ENCODE measurements at regions not wholly inside any gene's neighbourhood (a gene's known extent, or its start where the extent isn't known, plus 50 kb on each side); places are given as distances from the start of the nearest gene placed in this dataset.

DNA sequence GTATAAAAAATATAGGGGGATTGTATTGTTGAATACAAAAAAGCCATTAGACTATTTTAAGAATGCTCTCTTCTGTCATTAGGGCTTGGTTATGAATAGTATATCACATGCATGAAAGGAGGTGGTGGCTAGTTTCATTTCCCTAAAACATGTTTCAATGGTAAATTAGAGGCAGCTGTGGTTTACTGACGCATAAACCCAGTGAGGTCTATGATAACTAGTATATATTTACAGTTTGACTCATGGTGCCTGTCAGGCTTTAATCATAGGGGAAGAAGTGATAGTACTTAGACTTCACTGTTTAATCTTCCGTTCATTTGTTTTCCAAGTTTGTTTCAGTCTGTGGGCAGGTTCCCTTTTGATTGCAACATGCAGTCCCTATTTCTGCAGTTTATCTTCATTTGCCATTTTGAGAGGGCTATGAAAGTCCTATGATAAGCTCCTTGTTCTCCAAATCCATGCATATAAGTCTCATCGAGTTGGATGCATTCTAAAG lies 55.1 kb upstream of the MAP4K3 start:
- Histone ChIP-seq H2BK5ac (ENCODE audit: low read length) (no peak overlapping the region), H3K36me3 (replicated peaks in 1 of 2; ENCODE audit: control insufficient read depth in 2 of 2, insufficient read depth in 2 of 2, low read length in 2 of 2) (no peaks in the 10 kb centered on the region), H2BK120ac (ENCODE audit: low read depth, low read length) (no peak overlapping the region), H3K9me3 (replicated peaks in 1 of 2; ENCODE audit: control insufficient read depth in 2 of 2, insufficient read depth in 1 of 2, low read depth in 1 of 2, low read length in 2 of 2) (no peaks in the 10 kb centered on the region), H3K23ac (ENCODE audit: low read depth, low read length, poor library complexity) (no peak overlapping the region), H3K4me3 (ENCODE audit: low read length in 2 of 2) (no peak overlapping the region), H3K4me1 (ENCODE audit: control insufficient read depth in 2 of 2, insufficient read depth in 1 of 2, low read depth in 1 of 2, low read length in 2 of 2) (peaks cover 4 to 11% of the 10 kb centered on the region in 2 donors), H2BK15ac (ENCODE audit: low read length) (no peak overlapping the region), H2AFZ (ENCODE audit: low read length) (no peak overlapping the region), H3K79me1 (ENCODE audit: low read depth, low read length) (no peaks in the 10 kb centered on the region), H4K8ac (ENCODE audit: low read depth, low read length) (no peak overlapping the region), H3K14ac (ENCODE audit: low read length) (no peak overlapping the region), H3K4me2 (ENCODE audit: insufficient read depth, low read length, poor library complexity, severe bottlenecking) (no peak overlapping the region), H4K91ac (ENCODE audit: low read depth, low read length, poor library complexity) (no peak overlapping the region), H3K27me3 (ENCODE audit: control insufficient read depth in 3 of 3, insufficient read depth in 3 of 3, low read depth in 1 of 3, low read length in 3 of 3) (no peaks in the 10 kb centered on the region), H2AK5ac (ENCODE audit: low read depth, low read length) (no peak overlapping the region), H2BK12ac (ENCODE audit: low read length) (no peak overlapping the region), H3K18ac (ENCODE audit: low read length) (no peak overlapping the region), H3K27ac (replicated peaks; ENCODE audit: low read length) (no peak overlapping the region), H3K4ac (ENCODE audit: low read length) (no peak overlapping the region), H3K9ac (ENCODE audit: low read depth, low read length, poor library complexity) (no peak overlapping the region)
- no CpG with 5 or more reads among the region's 3 CpGs for WGBS, 2 donors (ENCODE audit: extremely low coverage in 2 of 2, insufficient read length in 2 of 2, insufficient replicate concordance in 1 of 2)
- no peak for DNase-seq (ENCODE audit: low spot score)

DNA sequence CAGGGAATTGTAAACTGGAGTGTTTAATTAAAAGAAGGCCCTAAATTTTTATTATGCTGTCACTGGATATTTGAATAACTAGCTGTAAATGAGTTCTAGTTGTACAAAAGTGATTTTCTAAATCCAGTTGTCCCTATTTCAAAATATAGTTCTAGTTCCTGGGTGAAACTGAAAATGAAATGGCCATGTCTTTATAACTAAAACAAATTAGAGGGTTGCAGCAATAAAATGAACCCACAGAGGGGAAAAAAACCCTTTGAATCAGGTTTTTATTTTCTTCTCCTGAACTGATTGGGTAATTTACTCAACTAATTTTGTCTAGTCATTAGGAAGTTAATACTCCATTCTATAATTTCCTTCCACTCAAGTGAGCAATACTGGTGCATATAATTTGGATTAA lies 55.6 kb upstream of the MAP4K3 start:
- Histone ChIP-seq H2BK5ac (ENCODE audit: low read length) (no peak overlapping the region), H2BK12ac (ENCODE audit: low read length) (no peak overlapping the region), H2BK15ac (ENCODE audit: low read length) (no peak overlapping the region), H3K27me3 (ENCODE audit: control insufficient read depth in 3 of 3, insufficient read depth in 3 of 3, low read depth in 1 of 3, low read length in 3 of 3) (no peaks in the 10 kb centered on the region), H3K9me3 (replicated peaks in 1 of 2; ENCODE audit: control insufficient read depth in 2 of 2, insufficient read depth in 1 of 2, low read depth in 1 of 2, low read length in 2 of 2) (no peaks in the 10 kb centered on the region), H3K79me1 (ENCODE audit: low read depth, low read length) (no peaks in the 10 kb centered on the region), H2BK120ac (ENCODE audit: low read depth, low read length) (no peak overlapping the region), H4K91ac (ENCODE audit: low read depth, low read length, poor library complexity) (no peak overlapping the region), H3K23ac (ENCODE audit: low read depth, low read length, poor library complexity) (no peak overlapping the region), H4K8ac (ENCODE audit: low read depth, low read length) (no peak overlapping the region), H3K14ac (ENCODE audit: low read length) (no peak overlapping the region), H3K4ac (ENCODE audit: low read length) (no peak overlapping the region), H3K36me3 (replicated peaks in 1 of 2; ENCODE audit: control insufficient read depth in 2 of 2, insufficient read depth in 2 of 2, low read length in 2 of 2) (no peaks in the 10 kb centered on the region), H3K4me3 (ENCODE audit: low read length in 2 of 2) (no peak overlapping the region), H2AK5ac (ENCODE audit: low read depth, low read length) (no peak overlapping the region), H3K4me1 (ENCODE audit: control insufficient read depth in 2 of 2, insufficient read depth in 1 of 2, low read depth in 1 of 2, low read length in 2 of 2) (peaks cover 4 to 5% of the 10 kb centered on the region in 2 donors), H3K4me2 (ENCODE audit: insufficient read depth, low read length, poor library complexity, severe bottlenecking) (no peak overlapping the region), H2AFZ (ENCODE audit: low read length) (no peak overlapping the region), H3K18ac (ENCODE audit: low read length) (no peak overlapping the region), H3K27ac (replicated peaks; ENCODE audit: low read length) (no peak overlapping the region), H3K9ac (ENCODE audit: low read depth, low read length, poor library complexity) (no peak overlapping the region)
- DNase-seq (ENCODE audit: low spot score) = no peak

DNA sequence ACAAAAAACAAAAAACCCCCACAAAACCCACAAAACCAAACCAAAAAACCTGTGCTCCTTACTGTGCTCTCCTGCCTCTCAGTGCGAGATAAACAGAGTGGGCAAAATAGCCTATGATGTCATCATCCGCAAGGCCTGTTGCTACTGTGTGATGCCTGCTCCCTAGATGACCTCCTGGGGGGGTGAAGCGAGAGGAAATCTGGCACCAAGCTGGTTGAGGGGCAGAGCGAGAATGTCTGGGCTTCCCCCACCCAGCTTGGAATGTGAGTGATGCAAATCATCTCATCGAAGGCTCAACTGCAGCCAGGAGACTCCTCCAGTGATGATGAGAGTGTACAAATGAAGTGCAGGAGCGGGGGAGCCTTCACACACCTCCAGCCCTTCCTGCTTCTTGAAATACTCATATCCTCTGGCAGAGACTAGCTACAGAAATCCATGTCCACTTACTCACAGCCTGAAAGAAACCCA lies 57.7 kb upstream of the MAP4K3 start:
- Histone ChIP-seq H3K4ac (ENCODE audit: low read length) (no peak overlapping the region), H3K27ac (replicated peaks; ENCODE audit: low read length) (no peak overlapping the region), H3K27me3 (ENCODE audit: control insufficient read depth in 3 of 3, insufficient read depth in 3 of 3, low read depth in 1 of 3, low read length in 3 of 3) (no peaks in the 10 kb centered on the region), H3K18ac (ENCODE audit: low read length) (peak overlapping the region; percentile 38), H4K8ac (ENCODE audit: low read depth, low read length) (no peak overlapping the region), H3K36me3 (replicated peaks in 1 of 2; ENCODE audit: control insufficient read depth in 2 of 2, insufficient read depth in 2 of 2, low read length in 2 of 2) (no peaks in the 10 kb centered on the region), H3K4me1 (ENCODE audit: control insufficient read depth in 2 of 2, insufficient read depth in 1 of 2, low read depth in 1 of 2, low read length in 2 of 2) (peaks cover 4% of the 10 kb centered on the region in 2 donors), H2AK5ac (ENCODE audit: low read depth, low read length) (no peak overlapping the region), H3K4me2 (ENCODE audit: insufficient read depth, low read length, poor library complexity, severe bottlenecking) (no peak overlapping the region), H3K9me3 (replicated peaks in 1 of 2; ENCODE audit: control insufficient read depth in 2 of 2, insufficient read depth in 1 of 2, low read depth in 1 of 2, low read length in 2 of 2) (no peaks in the 10 kb centered on the region), H3K14ac (ENCODE audit: low read length) (no peak overlapping the region), H2BK12ac (ENCODE audit: low read length) (no peak overlapping the region), H3K79me1 (ENCODE audit: low read depth, low read length) (no peaks in the 10 kb centered on the region), H2BK15ac (ENCODE audit: low read length) (no peak overlapping the region), H3K23ac (ENCODE audit: low read depth, low read length, poor library complexity) (no peak overlapping the region), H2BK120ac (ENCODE audit: low read depth, low read length) (no peak overlapping the region), H3K9ac (ENCODE audit: low read depth, low read length, poor library complexity) (no peak overlapping the region), H2BK5ac (ENCODE audit: low read length) (no peak overlapping the region), H2AFZ (ENCODE audit: low read length) (peak overlapping the region; percentile 56), H4K91ac (ENCODE audit: low read depth, low read length, poor library complexity) (no peak overlapping the region), H3K4me3 (ENCODE audit: low read length in 2 of 2) (no peak overlapping the region)
- DNase-seq (ENCODE audit: low spot score) = no peak
- WGBS, 2 donors (ENCODE audit: extremely low coverage in 2 of 2, insufficient read length in 2 of 2, insufficient replicate concordance in 1 of 2) = no CpG with 5 or more reads among the region's 6 CpGs

DNA sequence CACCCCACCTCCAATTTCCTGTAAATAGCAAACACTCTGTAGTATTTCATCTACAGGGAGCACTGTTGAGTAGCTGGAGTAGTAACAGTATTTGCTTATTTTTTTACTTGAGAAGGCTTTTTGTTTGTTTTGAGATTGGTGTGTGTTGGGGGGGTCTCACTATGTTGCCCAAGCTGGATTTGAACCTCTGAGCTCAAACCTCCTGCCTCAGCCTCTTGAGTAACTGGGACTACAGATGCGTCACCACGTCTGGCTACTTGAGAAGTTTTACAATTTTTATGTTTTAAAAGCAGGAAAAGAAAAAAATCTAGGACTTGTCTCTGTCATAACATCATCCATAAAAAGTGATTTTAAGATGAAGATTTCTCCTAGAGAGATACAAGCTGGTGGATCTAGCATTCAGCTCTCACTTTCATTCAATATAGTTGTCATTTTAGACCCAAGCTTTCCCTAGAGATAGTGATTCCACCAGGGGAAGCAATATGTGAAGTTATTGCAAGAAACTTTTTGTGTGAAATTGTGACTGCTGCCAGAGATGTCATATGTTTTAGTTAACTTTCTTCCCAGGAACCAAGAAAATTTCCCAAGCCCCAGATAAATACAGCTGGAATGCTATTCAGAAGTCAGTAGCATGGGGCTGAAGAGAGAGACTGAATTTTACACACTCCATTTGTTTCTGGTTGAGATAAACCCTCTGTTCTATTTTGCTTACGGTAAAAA lies 60.2 kb upstream of the MAP4K3 start:
- Histone ChIP-seq H3K14ac (ENCODE audit: low read length) (no peak overlapping the region), H3K9ac (ENCODE audit: low read depth, low read length, poor library complexity) (no peak overlapping the region), H2BK12ac (ENCODE audit: low read length) (no peak overlapping the region), H3K4ac (ENCODE audit: low read length) (no peak overlapping the region), H3K36me3 (replicated peaks in 1 of 2; ENCODE audit: control insufficient read depth in 2 of 2, insufficient read depth in 2 of 2, low read length in 2 of 2) (no peaks in the 10 kb centered on the region), H3K23ac (ENCODE audit: low read depth, low read length, poor library complexity) (no peak overlapping the region), H4K8ac (ENCODE audit: low read depth, low read length) (no peak overlapping the region), H2AFZ (ENCODE audit: low read length) (no peak overlapping the region), H2AK5ac (ENCODE audit: low read depth, low read length) (no peak overlapping the region), H3K4me1 (ENCODE audit: control insufficient read depth in 2 of 2, insufficient read depth in 1 of 2, low read depth in 1 of 2, low read length in 2 of 2) (peaks cover 4% of the 10 kb centered on the region in 2 donors), H3K27ac (replicated peaks; ENCODE audit: low read length) (no peak overlapping the region), H2BK120ac (ENCODE audit: low read depth, low read length) (no peak overlapping the region), H3K9me3 (replicated peaks in 1 of 2; ENCODE audit: control insufficient read depth in 2 of 2, insufficient read depth in 1 of 2, low read depth in 1 of 2, low read length in 2 of 2) (peaks cover 0 to 7% of the 10 kb centered on the region in 2 donors), H2BK15ac (ENCODE audit: low read length) (no peak overlapping the region), H3K4me3 (ENCODE audit: low read length in 2 of 2) (no peak overlapping the region), H2BK5ac (ENCODE audit: low read length) (no peak overlapping the region), H3K4me2 (ENCODE audit: insufficient read depth, low read length, poor library complexity, severe bottlenecking) (no peak overlapping the region), H3K18ac (ENCODE audit: low read length) (no peak overlapping the region), H4K91ac (ENCODE audit: low read depth, low read length, poor library complexity) (no peak overlapping the region), H3K79me1 (ENCODE audit: low read depth, low read length) (no peaks in the 10 kb centered on the region), H3K27me3 (ENCODE audit: control insufficient read depth in 3 of 3, insufficient read depth in 3 of 3, low read depth in 1 of 3, low read length in 3 of 3) (no peaks in the 10 kb centered on the region)
- no peak for DNase-seq (ENCODE audit: low spot score)
- no CpG with 5 or more reads among the region's 3 CpGs for WGBS, 2 donors (ENCODE audit: extremely low coverage in 2 of 2, insufficient read length in 2 of 2, insufficient replicate concordance in 1 of 2)
